GM10266 (cell line): ENCODE measurements at regions not wholly inside any gene's neighbourhood (a gene's known extent, or its start where the extent isn't known, plus 50 kb on each side); places are given as distances from the start of the nearest gene placed in this dataset.

Experiments used
- DNase-seq: peaks from one replicate; pipeline ENCODE4 v3.0.0; 2012; ENCODE audit errors: extremely low spot score
- CTCF ChIP-seq: IDR thresholded peaks from 2 replicates; pipeline ENCODE4 v1.5.1; 2012; ENCODE audit warnings: mild to moderate bottlenecking, low read depth; ENCODE audit not compliant: control insufficient read depth, insufficient read depth; ENCODE audit errors: missing control alignments

- DNase-seq = no peak
- no peak for TF ChIP-seq CTCF
These were observed 135.0 kb upstream of the ALKAL2 start for GRCh38 chr2:422676-423435.

GRCh38 chr2:421406-421805, 133.5 kb upstream of the ALKAL2 start:
- DNase-seq = no peak
- TF ChIP-seq CTCF = no peak

- no peak for TF ChIP-seq CTCF
- no peak for DNase-seq
These were observed 131.9 kb upstream of the ALKAL2 start for GRCh38 chr2:419687-420317.

GRCh38 chr2:417662-418061, 129.8 kb upstream of the ALKAL2 start:
- TF ChIP-seq CTCF = no peak

GRCh38 chr2:417006-417405, 129.1 kb upstream of the ALKAL2 start:
- TF ChIP-seq CTCF = no peak
- DNase-seq = no peak

More at GRCh38 chr2:417662-418061, 129.8 kb upstream of the ALKAL2 start:
- DNase-seq = no peak

GRCh38 chr2:415986-416610, 128.2 kb upstream of the ALKAL2 start:
- no peak for TF ChIP-seq CTCF
- no peak for DNase-seq

- TF ChIP-seq CTCF = no peak
- DNase-seq = no peak
These were observed 121.6 kb upstream of the ALKAL2 start for GRCh38 chr2:409523-409922.
